T-helper 2 cell (primary cell): ENCODE measurements at regions not wholly inside any gene's neighbourhood (a gene's known extent, or its start where the extent isn't known, plus 50 kb on each side); places are given as distances from the start of the nearest gene placed in this dataset.

Source experiments
- DNase-seq, 5 experiments: peaks; one replicate each; pipeline versions ENCODE4 v3.0.0 to v3.0.0-alpha.2; 2012 to 2022

GRCh38 chr14:26856876-26857518 is 259.2 kb upstream of the NOVA1 start:
- DNase-seq: no peak

- no peak for DNase-seq
Observed at GRCh38 chr14:26859483-26859882, 261.6 kb upstream of the NOVA1 start.

GRCh38 chr14:26860111-26860510 is 262.3 kb upstream of the NOVA1 start:
- DNase-seq: no peak

GRCh38 chr14:26863736-26864135 is 265.9 kb upstream of the NOVA1 start:
- no peak for DNase-seq

GRCh38 chr14:26866721-26867120 is 268.9 kb upstream of the NOVA1 start:
- no peak for DNase-seq

GRCh38 chr14:26867171-26867757 is 269.4 kb upstream of the NOVA1 start:
- DNase-seq: no peak

GRCh38 chr14:26870096-26870495 is 272.3 kb upstream of the NOVA1 start:
- DNase-seq: no peak

- DNase-seq: no peak
Observed at GRCh38 chr14:26870722-26871617, 273.1 kb upstream of the NOVA1 start.

- DNase-seq: no peak
Observed at GRCh38 chr14:26872515-26873361, 274.9 kb upstream of the NOVA1 start.

- DNase-seq: no peak
Observed at GRCh38 chr14:26873362-26873960, 275.6 kb upstream of the NOVA1 start.

- DNase-seq: no peak
Observed at GRCh38 chr14:26887847-26888246, 290.0 kb upstream of the NOVA1 start.

GRCh38 chr14:26888592-26888991 is 290.8 kb upstream of the NOVA1 start:
- DNase-seq: no peak

GRCh38 chr14:26896447-26896846 is 298.6 kb upstream of the NOVA1 start:
- no peak for DNase-seq

GRCh38 chr14:26897196-26897595 is 299.4 kb upstream of the NOVA1 start:
- DNase-seq: no peak

- DNase-seq: no peak
Observed at GRCh38 chr14:26905229-26905628, 307.4 kb upstream of the NOVA1 start.

- no peak for DNase-seq
Observed at GRCh38 chr14:26913786-26914185, 316.0 kb upstream of the NOVA1 start.

- DNase-seq: no peak
Observed at GRCh38 chr14:26917086-26917485, 319.3 kb upstream of the NOVA1 start.

GRCh38 chr14:26925876-26926584 is 328.2 kb upstream of the NOVA1 start:
- DNase-seq: no peak

- DNase-seq: no peak
Observed at GRCh38 chr14:26926585-26926984, 328.8 kb upstream of the NOVA1 start.

- DNase-seq: no peak
Observed at GRCh38 chr14:26928019-26928418, 330.2 kb upstream of the NOVA1 start.

- DNase-seq: no peak
Observed at GRCh38 chr14:26929361-26929760, 331.5 kb upstream of the NOVA1 start.

- DNase-seq: no peak
Observed at GRCh38 chr14:26930576-26930975, 332.7 kb upstream of the NOVA1 start.
